CD4-positive, alpha-beta T cell treated with Interleukin-4 for 1 hour (primary cell): ENCODE measurements at regions not wholly inside any gene's neighbourhood (a gene's known extent, or its start where the extent isn't known, plus 50 kb on each side); places are given as distances from the start of the nearest gene placed in this dataset.
A peak's percentile ranks its signal among the peaks of the same experiment; 100 is the strongest.

ENCODE experiments used
- DNase-seq, 2 donors: peaks; one replicate each; pipeline ENCODE4 v3.0.0-alpha.2; 2020 to 2022

GRCh38 chr12:42696406-42697149 lies 107.0 kb upstream of the PRICKLE1 start:
- DNase-seq, result peak in 1 of 2 donors; percentile 20

GRCh38 chr12:42695490-42695995 lies 106.0 kb upstream of the PRICKLE1 start:
- no peak for DNase-seq

- no peak for DNase-seq
Observed at GRCh38 chr12:42692749-42693148, 103.2 kb upstream of the PRICKLE1 start.

- DNase-seq, result no peak
Observed at GRCh38 chr12:42691991-42692557, 102.5 kb upstream of the PRICKLE1 start.

GRCh38 chr12:42690264-42690663 lies 100.7 kb upstream of the PRICKLE1 start:
- no peak for DNase-seq

- no peak for DNase-seq
Observed at GRCh38 chr12:42689699-42690098, 100.2 kb upstream of the PRICKLE1 start.

GRCh38 chr12:42686514-42687172 lies 97.1 kb upstream of the PRICKLE1 start:
- no peak for DNase-seq

- no peak for DNase-seq
Observed at GRCh38 chr12:42684802-42685071, 95.2 kb upstream of the PRICKLE1 start.

- DNase-seq, result no peak
Observed at GRCh38 chr12:42683933-42684801, 94.6 kb upstream of the PRICKLE1 start.

GRCh38 chr12:42683266-42683665 lies 93.7 kb upstream of the PRICKLE1 start:
- DNase-seq, result no peak

- DNase-seq, result no peak
Observed at GRCh38 chr12:42679466-42679865, 89.9 kb upstream of the PRICKLE1 start.

- no peak for DNase-seq
Observed at GRCh38 chr12:42677461-42677860, 87.9 kb upstream of the PRICKLE1 start.

GRCh38 chr12:42673535-42673934 lies 84.0 kb upstream of the PRICKLE1 start:
- no peak for DNase-seq

GRCh38 chr12:42670719-42671118 lies 81.2 kb upstream of the PRICKLE1 start:
- no peak for DNase-seq

- DNase-seq, result no peak
Observed at GRCh38 chr12:42669553-42669952, 80.0 kb upstream of the PRICKLE1 start.

- DNase-seq, result no peak
Observed at GRCh38 chr12:42666671-42667243, 77.2 kb upstream of the PRICKLE1 start.

- no peak for DNase-seq
Observed at GRCh38 chr12:42663621-42664020, 74.1 kb upstream of the PRICKLE1 start.

- DNase-seq, result no peak
Observed at GRCh38 chr12:42660968-42661937, 71.7 kb upstream of the PRICKLE1 start.

GRCh38 chr12:42660117-42660516 lies 70.6 kb upstream of the PRICKLE1 start:
- no peak for DNase-seq

GRCh38 chr12:42652048-42652447 lies 62.5 kb upstream of the PRICKLE1 start:
- no peak for DNase-seq

GRCh38 chr12:42648061-42648460 lies 58.5 kb upstream of the PRICKLE1 start:
- no peak for DNase-seq
